ENCODE measurements at regions not wholly inside any gene's neighbourhood (a gene's known extent, or its start where the extent isn't known, plus 50 kb on each side); places are given as distances from the start of the nearest gene placed in this dataset.

- intact Hi-C loops (cut with micrococcal nuclease; ENCODE audit: unreplicated experiment): no loop called here
- no peaks in the 10 kb centered on the region for H3K9me3 ChIP-seq (ENCODE audit: low read depth, low read length, poor library complexity, severe bottlenecking)
- peaks cover 10% of the 10 kb centered on the region for H3K4me1 ChIP-seq (ENCODE audit: insufficient read depth, low read length, poor library complexity, severe bottlenecking)
- H3K27ac ChIP-seq (ENCODE audit: low read depth, low read length, poor library complexity, severe bottlenecking): no peak overlapping the region
- BruUV-seq (replicated peaks): no TSS peak
- no peak overlapping the region for H3K4me3 ChIP-seq (ENCODE audit: low read depth, low read length, poor library complexity, severe bottlenecking)
- H3K36me3 ChIP-seq (ENCODE audit: insufficient read depth, low read length, poor library complexity, severe bottlenecking): no peaks in the 10 kb centered on the region
- DNase-seq (ENCODE audit: low spot score): peak; percentile 69
- POLR2A ChIA-PET (ENCODE audit: low non-redundant PET): no interaction called here
- CTCF ChIA-PET: no interaction called here
- H3K27me3 ChIP-seq (replicated peaks; ENCODE audit: insufficient read depth, low read depth, low read length, poor library complexity): no peaks in the 10 kb centered on the region
- TF ChIP-seq CTCF (conservative IDR thresholded peaks at IDR 0.05; ENCODE audit: low read depth, low read length): no peak
- no peak for TF ChIP-seq EZH2 (IDR thresholded peaks at IDR 0.05; ENCODE audit: borderline replicate concordance, low read depth, low read length, poor library complexity, severe bottlenecking)
Measured at GRCh38 chr5:68953875-68954617, 139.8 kb upstream of the SLC30A5 start.

GRCh38 chr5:68954618-68954910 lies 139.2 kb upstream of the SLC30A5 start:
- no peak for TF ChIP-seq CTCF (conservative IDR thresholded peaks at IDR 0.05; ENCODE audit: low read depth, low read length)
- no peak for TF ChIP-seq EZH2 (IDR thresholded peaks at IDR 0.05; ENCODE audit: borderline replicate concordance, low read depth, low read length, poor library complexity, severe bottlenecking)
- no peak overlapping the region for H3K27ac ChIP-seq (ENCODE audit: low read depth, low read length, poor library complexity, severe bottlenecking)
- DNase-seq (ENCODE audit: low spot score): no peak
- intact Hi-C loops (cut with micrococcal nuclease; ENCODE audit: unreplicated experiment): no loop called here
- POLR2A ChIA-PET (ENCODE audit: low non-redundant PET): no interaction called here
- no TSS peak for BruUV-seq (replicated peaks)
- CTCF ChIA-PET: no interaction called here
- no peaks in the 10 kb centered on the region for H3K9me3 ChIP-seq (ENCODE audit: low read depth, low read length, poor library complexity, severe bottlenecking)
- no peaks in the 10 kb centered on the region for H3K36me3 ChIP-seq (ENCODE audit: insufficient read depth, low read length, poor library complexity, severe bottlenecking)
- no peak overlapping the region for H3K4me3 ChIP-seq (ENCODE audit: low read depth, low read length, poor library complexity, severe bottlenecking)
- H3K27me3 ChIP-seq (replicated peaks; ENCODE audit: insufficient read depth, low read depth, low read length, poor library complexity): no peaks in the 10 kb centered on the region
- peaks cover 10% of the 10 kb centered on the region for H3K4me1 ChIP-seq (ENCODE audit: insufficient read depth, low read length, poor library complexity, severe bottlenecking)

GRCh38 chr5:68957591-68957990 lies 136.2 kb upstream of the SLC30A5 start:
- Histone ChIP-seq H3K27me3 (replicated peaks; ENCODE audit: insufficient read depth, low read depth, low read length, poor library complexity) (no peaks in the 10 kb centered on the region), H3K4me3 (ENCODE audit: low read depth, low read length, poor library complexity, severe bottlenecking) (no peak overlapping the region), H3K9me3 (ENCODE audit: low read depth, low read length, poor library complexity, severe bottlenecking) (no peaks in the 10 kb centered on the region), H3K27ac (ENCODE audit: low read depth, low read length, poor library complexity, severe bottlenecking) (no peak overlapping the region), H3K4me1 (ENCODE audit: insufficient read depth, low read length, poor library complexity, severe bottlenecking) (peaks cover 13% of the 10 kb centered on the region), H3K36me3 (ENCODE audit: insufficient read depth, low read length, poor library complexity, severe bottlenecking) (no peaks in the 10 kb centered on the region)
- DNase-seq (ENCODE audit: low spot score): no peak
- ChIA-PET CTCF (no interaction called here), POLR2A (ENCODE audit: low non-redundant PET) (no interaction called here)
- TF ChIP-seq CTCF (conservative IDR thresholded peaks at IDR 0.05; ENCODE audit: low read depth, low read length) (no peak), EZH2 (IDR thresholded peaks at IDR 0.05; ENCODE audit: borderline replicate concordance, low read depth, low read length, poor library complexity, severe bottlenecking) (no peak)
- no TSS peak for BruUV-seq (replicated peaks)
- intact Hi-C loops (cut with micrococcal nuclease; ENCODE audit: unreplicated experiment): no loop called here

Measured in A673 (cell line).